ENCODE measurements at regions not wholly inside any gene's neighbourhood (a gene's known extent, or its start where the extent isn't known, plus 50 kb on each side); places are given as distances from the start of the nearest gene placed in this dataset.

GRCh38 chr6:112562301-112563231 is 215.4 kb downstream of the RFPL4B start:
- no peak for TF ChIP-seq CTCF (IDR thresholded peaks at IDR 0.05; ENCODE audit: low read depth, low read length)

GRCh38 chr6:112563368-112563767 is 216.2 kb downstream of the RFPL4B start:
- no peak overlapping the region for H3K4me3 ChIP-seq (ENCODE audit: low read depth, low read length)
- TF ChIP-seq CTCF (IDR thresholded peaks at IDR 0.05; ENCODE audit: low read depth, low read length) = no peak

More at GRCh38 chr6:112562301-112563231, 215.4 kb downstream of the RFPL4B start:
- no peak overlapping the region for H3K4me3 ChIP-seq (ENCODE audit: low read depth, low read length)

DNA sequence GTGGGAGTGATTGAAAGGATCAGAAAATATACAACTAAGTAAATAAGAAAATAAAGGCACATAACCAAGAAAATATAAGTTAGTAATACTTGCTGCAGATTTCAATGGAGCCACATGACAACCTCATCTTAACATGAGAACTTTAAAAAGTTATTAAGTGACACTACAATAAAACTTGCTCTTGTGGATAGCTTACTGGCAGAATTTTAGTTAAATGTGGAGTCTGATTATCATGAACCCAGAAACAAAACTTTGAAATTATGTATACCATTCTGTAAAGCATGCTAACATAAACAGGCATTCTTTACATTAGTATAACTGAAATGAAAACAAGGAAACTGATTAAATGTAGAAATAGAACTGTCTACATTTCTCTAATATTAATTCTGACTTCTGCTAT is 220.9 kb downstream of the RFPL4B start:
- H3K4me3 ChIP-seq (ENCODE audit: low read depth, low read length) = no peak overlapping the region
- no peak for TF ChIP-seq CTCF (IDR thresholded peaks at IDR 0.05; ENCODE audit: low read depth, low read length)

DNA sequence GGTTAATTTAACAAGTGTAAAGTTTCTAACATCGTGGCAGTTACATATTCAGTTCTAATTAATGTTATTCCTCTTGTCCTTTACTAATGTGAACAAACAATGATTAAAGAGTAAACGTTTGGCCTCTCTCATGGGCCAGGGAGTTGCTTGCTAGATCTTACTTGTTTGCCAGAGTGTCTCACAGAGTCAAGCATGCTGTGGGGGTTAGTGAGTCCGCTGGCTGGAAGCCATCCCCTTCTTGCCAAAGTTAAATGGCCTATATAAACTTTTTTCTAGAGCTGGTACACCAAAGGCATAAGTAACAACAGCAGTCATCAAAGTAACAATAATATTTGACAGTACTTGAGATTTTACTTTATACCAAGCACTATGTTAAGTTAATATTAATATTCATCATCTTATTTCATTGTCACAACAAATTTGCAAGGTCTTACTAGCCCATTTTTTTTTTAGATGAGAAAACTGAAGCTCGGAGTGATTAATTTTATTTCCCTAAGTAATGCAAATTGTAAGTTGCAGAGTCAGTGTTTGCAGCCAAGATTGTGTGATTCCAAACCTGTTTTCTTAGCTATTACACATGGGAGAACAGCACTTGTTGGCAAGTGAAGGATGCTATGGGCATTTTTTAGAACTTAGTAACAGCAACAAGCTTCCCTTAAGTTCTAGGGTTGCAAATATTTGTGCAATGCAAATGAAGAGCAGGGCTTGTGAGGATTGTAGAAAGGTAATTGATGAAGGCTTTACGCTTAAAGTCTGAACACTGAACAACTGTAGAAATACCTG is 224.5 kb downstream of the RFPL4B start:
- TF ChIP-seq CTCF (IDR thresholded peaks at IDR 0.05; ENCODE audit: low read depth, low read length) = no peak
- no peak overlapping the region for H3K4me3 ChIP-seq (ENCODE audit: low read depth, low read length)

GRCh38 chr6:112574190-112574589 is 227.1 kb downstream of the RFPL4B start:
- TF ChIP-seq CTCF (IDR thresholded peaks at IDR 0.05; ENCODE audit: low read depth, low read length) = no peak
- no peak overlapping the region for H3K4me3 ChIP-seq (ENCODE audit: low read depth, low read length)

GRCh38 chr6:112575309-112575834 is 228.2 kb downstream of the RFPL4B start:
- H3K4me3 ChIP-seq (ENCODE audit: low read depth, low read length) = no peak overlapping the region
- no peak for TF ChIP-seq CTCF (IDR thresholded peaks at IDR 0.05; ENCODE audit: low read depth, low read length)
